Neuronal stem cell (in vitro differentiated cells): ENCODE measurements at regions not wholly inside any gene's neighbourhood (a gene's known extent, or its start where the extent isn't known, plus 50 kb on each side); places are given as distances from the start of the nearest gene placed in this dataset.

Experiments used
- DNase-seq: peaks from one replicate; pipeline ENCODE4 v3.0.0-alpha.2; 2013; ENCODE audit warnings: low spot score
- H2AFZ ChIP-seq: one replicate; pipeline ENCODE4 v1.6.1; 2013; ENCODE audit warnings: mild to moderate bottlenecking, low read length, inconsistent platforms
- H2AK5ac ChIP-seq: 2 replicates; pipeline ENCODE4 v1.6.1; 2013; ENCODE audit warnings: low read depth, mild to moderate bottlenecking, inconsistent platforms, low read length, moderate library complexity, mixed read lengths
- H2BK120ac ChIP-seq: 2 replicates; pipeline ENCODE4 v1.6.1; 2013; ENCODE audit warnings: low read depth, mild to moderate bottlenecking, inconsistent platforms, low read length, moderate library complexity, mixed read lengths
- H2BK12ac ChIP-seq: one replicate; pipeline ENCODE4 v1.6.1; 2013; ENCODE audit warnings: low read length, inconsistent platforms
- H2BK15ac ChIP-seq: 2 replicates; pipeline ENCODE4 v1.6.1; 2013; ENCODE audit warnings: mild to moderate bottlenecking, low read length, inconsistent platforms, mixed read lengths
- H2BK5ac ChIP-seq: one replicate; pipeline ENCODE4 v1.6.1; 2013; ENCODE audit warnings: inconsistent platforms, mild to moderate bottlenecking, low read length, moderate library complexity
- H3K14ac ChIP-seq: one replicate; pipeline ENCODE4 v1.6.1; 2013; ENCODE audit warnings: low read length, inconsistent platforms
- H3K18ac ChIP-seq: 2 replicates; pipeline ENCODE4 v1.6.1; 2013; ENCODE audit warnings: low read length, inconsistent platforms
- H3K23ac ChIP-seq: 2 replicates; pipeline ENCODE4 v1.6.1; 2013; ENCODE audit warnings: low read depth, mild to moderate bottlenecking, mixed read lengths, low read length, inconsistent platforms; ENCODE audit not compliant: poor library complexity
- H3K27ac ChIP-seq: replicated peaks from 3 replicates; pipeline ENCODE4 v1.5.1; 2013; ENCODE audit warnings: low read length, inconsistent platforms
- H3K27me3 ChIP-seq, 3 experiments: 2 replicates each; pipeline ENCODE4 v1.6.1; 2013; ENCODE audit warnings: low read length in 3 of 3, mild to moderate bottlenecking in 2 of 3, inconsistent platforms in 1 of 3, low read depth in 1 of 3, mixed read lengths in 1 of 3, moderate library complexity in 1 of 3; ENCODE audit not compliant: control insufficient read depth in 3 of 3, insufficient read depth in 3 of 3
- H3K36me3 ChIP-seq, 2 donors: replicated peaks in 1 of 2; 2 replicates each; pipeline ENCODE4 v1.6.1; 2013; ENCODE audit warnings: low read length in 2 of 2; ENCODE audit not compliant: control insufficient read depth in 2 of 2, insufficient read depth in 2 of 2
- H3K4ac ChIP-seq: 2 replicates; pipeline ENCODE4 v1.6.1; 2013; ENCODE audit warnings: inconsistent platforms, mild to moderate bottlenecking, low read length, moderate library complexity
- H3K4me1 ChIP-seq, 2 donors: 1 replicate in 1 of 2; 2 replicates in 1 of 2; pipeline ENCODE4 v1.6.1; 2013; ENCODE audit warnings: low read length in 2 of 2, low read depth in 1 of 2; ENCODE audit not compliant: control insufficient read depth in 2 of 2, insufficient read depth in 1 of 2
- H3K4me2 ChIP-seq: one replicate; pipeline ENCODE4 v1.6.1; 2013; ENCODE audit warnings: mild to moderate bottlenecking, low read length, inconsistent platforms; ENCODE audit not compliant: insufficient read depth, poor library complexity, severe bottlenecking
- H3K4me3 ChIP-seq, 2 donors: 2 replicates each; pipeline ENCODE4 v1.5.1; 2013; ENCODE audit warnings: low read length in 2 of 2, mild to moderate bottlenecking in 2 of 2, inconsistent platforms in 1 of 2, moderate library complexity in 1 of 2
- H3K79me1 ChIP-seq: one replicate; pipeline ENCODE4 v1.6.1; 2013; ENCODE audit warnings: low read depth, mild to moderate bottlenecking, inconsistent platforms, low read length, moderate library complexity
- H3K9ac ChIP-seq: one replicate; pipeline ENCODE4 v1.6.1; 2013; ENCODE audit warnings: mild to moderate bottlenecking, low read depth, low read length, inconsistent platforms; ENCODE audit not compliant: poor library complexity
- H3K9me3 ChIP-seq, 2 donors: replicated peaks in 1 of 2; 2 replicates each; pipeline versions ENCODE3 to v1.6.1; 2013; ENCODE audit warnings: low read length in 2 of 2, mild to moderate bottlenecking in 2 of 2, inconsistent platforms in 1 of 2, low read depth in 1 of 2, mixed read lengths in 1 of 2, moderate library complexity in 1 of 2; ENCODE audit not compliant: control insufficient read depth in 2 of 2, insufficient read depth in 1 of 2
- H4K8ac ChIP-seq: one replicate; pipeline ENCODE4 v1.6.1; 2013; ENCODE audit warnings: low read depth, mild to moderate bottlenecking, inconsistent platforms, low read length, moderate library complexity
- H4K91ac ChIP-seq: one replicate; pipeline ENCODE4 v1.6.1; 2013; ENCODE audit warnings: low read length, low read depth, mild to moderate bottlenecking, inconsistent platforms; ENCODE audit not compliant: poor library complexity
- WGBS, 2 donors: extraction: QIAGEN DNeasy Blood & Tissue Kit; methylation state at CpG; one replicate each; pipeline ENCODE4 v1.1.7; 2013; ENCODE audit warnings: missing lambda C conversion rate in 2 of 2, mixed read lengths in 1 of 2; ENCODE audit not compliant: insufficient read length in 2 of 2, insufficient replicate concordance in 1 of 2; ENCODE audit errors: extremely low coverage in 2 of 2; 5-methylcytosine and 5-hydroxymethylcytosine counted together

DNA sequence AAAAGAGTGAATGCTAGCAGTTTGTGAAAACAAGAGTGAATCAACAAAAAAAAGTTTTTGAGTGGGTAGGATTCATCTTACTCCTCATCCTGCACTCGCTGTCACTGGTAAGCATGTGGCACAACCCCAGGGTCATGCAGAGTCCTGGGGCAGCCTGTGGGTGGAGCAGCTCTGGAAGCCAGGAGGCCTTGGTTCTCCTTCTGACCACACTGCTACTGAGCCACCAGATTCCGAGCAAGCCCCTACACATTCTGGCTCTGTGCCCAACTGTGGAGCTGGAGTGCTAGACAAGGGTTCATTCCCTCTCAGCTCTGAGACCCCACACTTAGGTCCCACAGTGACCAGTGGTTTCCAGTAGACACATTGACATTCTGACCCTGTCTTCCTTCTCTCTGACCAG, 670.6 kb downstream of the BCL11A start:
- no peak overlapping the region for H2BK120ac ChIP-seq
- no peak overlapping the region for H3K4ac ChIP-seq
- no peaks in the 10 kb centered on the region for H3K36me3 ChIP-seq
- no peaks in the 10 kb centered on the region for H3K9me3 ChIP-seq
- H3K27ac ChIP-seq: no peak overlapping the region
- no peak overlapping the region for H4K8ac ChIP-seq
- no peak overlapping the region for H4K91ac ChIP-seq
- H3K27me3 ChIP-seq: no peaks in the 10 kb centered on the region
- H2AFZ ChIP-seq: no peak overlapping the region
- H2AK5ac ChIP-seq: no peak overlapping the region
- no peak for DNase-seq
- no peak overlapping the region for H3K18ac ChIP-seq
- peaks cover 0 to 2% of the 10 kb centered on the region in 2 donors for H3K4me1 ChIP-seq
- H3K4me3 ChIP-seq: no peak overlapping the region
- H3K23ac ChIP-seq: no peak overlapping the region
- WGBS, 2 donors: no CpG with 5 or more reads among the region's 2 CpGs
- no peak overlapping the region for H2BK5ac ChIP-seq
- no peak overlapping the region for H3K9ac ChIP-seq
- no peaks in the 10 kb centered on the region for H3K79me1 ChIP-seq
- H3K14ac ChIP-seq: no peak overlapping the region
- no peak overlapping the region for H2BK15ac ChIP-seq
- H2BK12ac ChIP-seq: no peak overlapping the region
- H3K4me2 ChIP-seq: no peak overlapping the region

DNA sequence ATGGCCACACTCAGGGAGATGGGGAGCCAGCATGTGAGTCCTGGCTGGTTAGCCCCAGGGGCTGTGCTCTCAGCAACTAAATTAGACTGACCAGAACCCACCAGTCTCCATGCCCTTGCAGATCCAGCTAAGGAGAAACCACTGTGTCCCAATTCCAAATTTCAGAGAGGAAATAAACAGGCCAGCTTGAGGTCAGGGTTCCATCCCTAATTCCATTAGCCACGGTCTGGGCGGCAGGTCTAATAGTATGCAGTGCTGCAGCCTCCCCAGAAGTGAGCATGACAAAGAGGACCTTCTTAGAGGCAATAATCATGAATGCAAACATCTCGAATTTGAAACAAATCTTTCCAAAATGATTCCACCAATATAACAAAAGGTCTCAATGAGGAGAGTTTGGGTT, 671.2 kb downstream of the BCL11A start:
- H3K36me3 ChIP-seq: no peaks in the 10 kb centered on the region
- H3K23ac ChIP-seq: no peak overlapping the region
- H3K9me3 ChIP-seq: no peaks in the 10 kb centered on the region
- no peak overlapping the region for H3K27ac ChIP-seq
- no peak overlapping the region for H3K9ac ChIP-seq
- DNase-seq: no peak
- H3K4me1 ChIP-seq: peaks cover 0 to 2% of the 10 kb centered on the region in 2 donors
- no peak overlapping the region for H3K4me3 ChIP-seq
- H3K27me3 ChIP-seq: no peaks in the 10 kb centered on the region
- no peak overlapping the region for H2BK15ac ChIP-seq
- H3K14ac ChIP-seq: no peak overlapping the region
- H3K79me1 ChIP-seq: no peaks in the 10 kb centered on the region
- no CpG with 5 or more reads among the region's 3 CpGs for WGBS, 2 donors
- no peak overlapping the region for H2BK12ac ChIP-seq
- no peak overlapping the region for H3K18ac ChIP-seq
- H2AFZ ChIP-seq: no peak overlapping the region
- no peak overlapping the region for H2AK5ac ChIP-seq
- no peak overlapping the region for H2BK120ac ChIP-seq
- H3K4ac ChIP-seq: no peak overlapping the region
- no peak overlapping the region for H3K4me2 ChIP-seq
- H4K8ac ChIP-seq: no peak overlapping the region
- no peak overlapping the region for H2BK5ac ChIP-seq
- no peak overlapping the region for H4K91ac ChIP-seq

DNA sequence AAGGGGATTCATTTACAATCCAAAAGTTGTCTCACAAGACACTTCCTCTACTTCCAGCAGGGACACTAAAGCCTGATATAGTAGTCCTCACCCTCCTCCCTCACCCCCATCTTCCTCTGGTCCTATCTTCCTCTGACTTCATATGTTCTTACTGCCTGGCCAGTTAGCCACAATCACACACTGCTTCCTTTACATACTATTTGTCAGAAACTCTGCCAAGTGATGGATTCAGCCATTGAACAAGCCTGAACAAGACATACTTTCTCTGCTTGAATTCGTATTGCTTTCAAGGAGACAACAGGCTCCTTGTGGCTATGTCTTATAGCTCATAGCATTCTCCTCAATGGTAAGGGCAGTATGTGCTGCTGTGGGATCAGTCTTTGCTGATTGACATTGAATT, 672.2 kb downstream of the BCL11A start:
- WGBS, 2 donors: no CpG with 5 or more reads among the region's 1 CpG
- Histone ChIP-seq H3K4me3 (no peak overlapping the region), H2AFZ (no peak overlapping the region), H3K14ac (no peak overlapping the region), H3K4ac (no peak overlapping the region), H3K9ac (no peak overlapping the region), H3K18ac (no peak overlapping the region), H2AK5ac (no peak overlapping the region), H3K27ac (no peak overlapping the region), H3K79me1 (no peaks in the 10 kb centered on the region), H4K91ac (no peak overlapping the region), H3K4me2 (no peak overlapping the region), H3K36me3 (no peaks in the 10 kb centered on the region), H3K27me3 (no peaks in the 10 kb centered on the region), H2BK5ac (no peak overlapping the region), H3K9me3 (no peaks in the 10 kb centered on the region), H2BK12ac (no peak overlapping the region), H2BK120ac (no peak overlapping the region), H4K8ac (no peak overlapping the region), H2BK15ac (no peak overlapping the region), H3K4me1 (peaks cover 0 to 2% of the 10 kb centered on the region in 2 donors), H3K23ac (no peak overlapping the region)
- DNase-seq: no peak

- no peak overlapping the region for H3K4ac ChIP-seq
- WGBS, 2 donors: no CpG with 5 or more reads among the region's 9 CpGs
- no peak overlapping the region for H3K4me2 ChIP-seq
- no peaks in the 10 kb centered on the region for H3K9me3 ChIP-seq
- no peak overlapping the region for H2AK5ac ChIP-seq
- H3K27me3 ChIP-seq: no peaks in the 10 kb centered on the region
- H3K4me3 ChIP-seq: no peak overlapping the region
- H3K36me3 ChIP-seq: no peaks in the 10 kb centered on the region
- no peak overlapping the region for H2BK12ac ChIP-seq
- DNase-seq: no peak
- H3K14ac ChIP-seq: no peak overlapping the region
- no peak overlapping the region for H4K91ac ChIP-seq
- H3K27ac ChIP-seq: no peak overlapping the region
- H2BK15ac ChIP-seq: no peak overlapping the region
- peaks cover 0 to 8% of the 10 kb centered on the region in 2 donors for H3K4me1 ChIP-seq
- H3K18ac ChIP-seq: no peak overlapping the region
- no peak overlapping the region for H2BK5ac ChIP-seq
- no peak overlapping the region for H3K9ac ChIP-seq
- no peak overlapping the region for H4K8ac ChIP-seq
- H2BK120ac ChIP-seq: no peak overlapping the region
- no peak overlapping the region for H3K23ac ChIP-seq
- no peak overlapping the region for H2AFZ ChIP-seq
- H3K79me1 ChIP-seq: no peaks in the 10 kb centered on the region
These were observed 673.7 kb downstream of the BCL11A start for GRCh38 chr2:59879700-59880131.
